Mucosa of gallbladder (tissue), 1 donor: ENCODE measurements at regions not wholly inside any gene's neighbourhood (a gene's known extent, or its start where the extent isn't known, plus 50 kb on each side); places are given as distances from the start of the nearest gene placed in this dataset.
"Not testable (repeated sequence)": the region's sequence is repeated elsewhere in the genome, so short reads cannot be mapped to it uniquely, and the experiment has no call there.

Source experiments
- DNase-seq: peaks from one replicate; pipeline ENCODE4 v3.0.0-alpha.2; 2020; ENCODE audit warnings: low spot score
- donor health status: DM: no; HTN: no; CAD: no.

- no peak for DNase-seq
Observed at GRCh38 chr2:136715146-136715545, 50.2 kb upstream of the THSD7B start.

GRCh38 chr2:136714452-136714951 lies 50.8 kb upstream of the THSD7B start:
- no peak for DNase-seq

DNA sequence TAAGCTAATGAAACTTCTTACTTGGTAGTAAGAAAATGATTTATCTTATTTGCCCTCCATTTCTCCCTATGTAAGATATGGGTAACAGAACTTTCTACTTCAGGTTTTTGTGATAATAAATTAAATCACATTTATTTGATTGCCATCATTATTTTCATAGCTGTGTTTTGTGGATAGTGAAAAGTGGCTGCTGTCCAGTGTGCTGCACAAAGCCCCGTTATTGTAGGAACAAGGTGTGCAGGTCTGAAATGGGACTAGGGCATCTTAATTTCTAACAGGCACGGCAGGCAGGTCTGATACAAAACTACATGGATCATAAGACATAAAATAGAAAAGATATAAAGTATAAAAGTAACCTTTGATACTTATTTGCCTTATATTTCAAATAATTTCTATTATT lies 51.6 kb upstream of the THSD7B start:
- DNase-seq, result no peak

DNA sequence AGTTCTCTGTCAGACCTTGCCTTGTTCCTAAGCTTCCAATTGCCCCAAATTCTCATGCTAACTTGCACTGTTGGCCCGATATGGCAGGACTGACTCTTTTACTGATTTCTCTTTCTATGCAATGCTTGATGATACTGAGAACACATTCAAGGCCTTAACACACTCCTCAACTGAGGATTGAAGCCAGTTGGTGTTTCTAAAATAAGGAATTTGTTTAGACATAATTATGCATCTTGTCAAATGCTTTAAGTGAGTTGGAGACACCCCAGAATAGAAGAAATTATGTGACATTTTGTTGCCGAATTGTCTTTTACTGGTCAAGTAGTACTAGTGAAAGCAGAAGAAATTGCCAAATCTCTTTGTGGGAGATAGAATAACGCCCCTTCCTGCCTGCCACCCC lies 60.0 kb upstream of the THSD7B start:
- no peak for DNase-seq

- no peak for DNase-seq
Observed at GRCh38 chr2:136703214-136703613, 62.1 kb upstream of the THSD7B start.

DNA sequence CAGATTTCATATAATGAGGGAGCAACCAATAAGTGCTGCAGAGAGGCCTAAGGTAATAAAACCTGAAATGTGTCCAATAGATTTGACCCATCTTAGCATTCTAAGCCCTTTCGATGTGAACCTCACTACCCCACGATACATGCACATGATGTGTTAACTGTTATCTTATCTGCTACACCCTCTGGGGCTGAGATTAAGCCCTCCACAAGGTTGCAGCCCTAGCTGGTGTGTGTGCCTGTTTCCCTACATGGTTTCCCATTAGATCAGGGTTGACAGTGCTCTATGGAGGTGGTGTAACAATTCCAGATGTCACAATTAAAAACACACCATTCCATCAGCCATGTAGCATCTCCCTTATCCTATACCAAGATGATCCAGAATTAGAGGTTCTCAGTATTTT lies 68.9 kb upstream of the THSD7B start:
- no peak for DNase-seq

GRCh38 chr2:136693966-136694365 lies 71.4 kb upstream of the THSD7B start:
- DNase-seq, result no peak

- not testable (repeated sequence) for DNase-seq
Observed at GRCh38 chr2:136680079-136680478, 85.3 kb upstream of the THSD7B start.

GRCh38 chr2:136665736-136666135 lies 99.6 kb upstream of the THSD7B start:
- DNase-seq, result no peak

DNA sequence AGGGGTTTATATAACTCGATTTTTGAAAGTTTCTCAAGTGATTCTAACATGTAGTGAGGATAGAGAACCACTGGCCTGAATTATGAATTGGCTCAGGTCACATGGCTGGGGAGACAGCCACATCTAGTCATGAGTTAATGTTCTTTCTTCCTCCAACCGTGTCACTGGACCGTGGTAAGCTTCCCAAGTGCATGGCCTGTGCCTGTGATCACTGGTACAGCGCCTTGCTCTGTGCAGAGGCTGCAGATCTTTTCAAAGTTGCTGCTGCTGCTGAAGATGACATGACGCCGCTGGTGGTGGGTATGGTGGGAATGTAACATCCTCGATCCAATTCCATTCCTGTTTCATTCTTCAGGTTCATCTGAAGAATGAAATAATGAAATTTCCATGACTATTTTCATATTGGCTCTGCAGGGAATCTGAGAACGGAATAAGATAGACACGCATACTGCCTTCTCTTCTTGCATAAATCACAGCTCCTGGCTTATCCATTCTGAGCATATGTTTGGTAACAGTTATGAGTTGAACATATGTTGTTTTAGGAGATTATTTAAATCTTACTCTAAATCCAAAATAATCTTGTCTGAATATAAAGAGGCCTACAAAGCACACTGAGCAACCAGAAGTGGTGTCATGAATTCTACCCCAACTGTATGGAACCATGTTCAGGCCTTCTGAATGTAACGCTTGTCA lies 100.5 kb upstream of the THSD7B start:
- DNase-seq, result no peak

DNA sequence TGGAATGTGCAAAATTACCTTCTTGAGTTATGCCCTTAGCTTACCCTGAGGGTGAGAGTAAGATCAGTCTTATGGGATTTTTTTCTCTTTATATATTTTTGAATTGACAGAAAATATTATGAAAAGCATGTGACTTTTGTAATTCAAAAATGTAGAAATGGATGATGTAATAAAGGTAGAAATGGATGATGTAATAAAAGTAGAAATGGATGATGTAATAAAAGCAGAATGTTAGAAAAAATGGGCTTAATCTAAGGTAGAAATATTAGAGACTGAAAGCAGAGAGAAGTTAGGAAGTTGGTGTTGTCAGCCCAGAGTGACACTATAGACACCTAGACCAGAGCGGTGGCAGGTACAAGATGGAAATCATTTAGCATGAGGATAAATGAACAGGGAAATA lies 107.1 kb upstream of the THSD7B start:
- DNase-seq, result no peak

- DNase-seq, result no peak
Observed at GRCh38 chr2:136653861-136654260, 111.5 kb upstream of the THSD7B start.

- DNase-seq, result no peak
Observed at GRCh38 chr2:136651456-136652010, 113.8 kb upstream of the THSD7B start.

- DNase-seq, result no peak
Observed at GRCh38 chr2:136647039-136647438, 118.3 kb upstream of the THSD7B start.

DNA sequence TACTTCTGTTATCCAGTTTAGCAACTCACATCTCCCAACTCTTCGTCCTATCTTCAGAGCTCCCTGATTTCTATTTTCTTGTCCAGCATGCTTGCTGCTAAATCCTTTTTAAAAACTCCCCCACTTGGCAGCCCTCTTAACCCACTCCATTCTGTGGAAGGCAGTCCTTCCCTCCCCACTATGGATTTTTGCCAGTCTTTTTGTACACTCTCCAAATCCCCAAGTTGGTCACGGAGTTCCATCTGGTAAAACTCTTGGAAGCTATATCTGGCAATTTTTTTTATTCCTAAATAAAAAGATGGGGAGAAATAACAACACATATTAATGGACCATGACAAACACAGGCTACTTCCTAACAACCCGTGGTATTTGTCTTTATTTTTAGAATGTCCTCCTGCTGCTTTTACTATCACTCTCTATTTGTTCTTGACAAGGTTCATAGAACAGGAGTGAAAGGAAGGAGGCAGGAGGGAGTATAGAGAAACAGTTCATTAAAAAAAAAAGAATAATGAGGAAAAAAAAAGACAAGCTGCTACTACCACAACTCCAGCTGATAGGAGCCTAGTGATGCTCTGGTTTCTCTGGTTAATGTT lies 120.0 kb upstream of the THSD7B start:
- DNase-seq, result no peak

DNA sequence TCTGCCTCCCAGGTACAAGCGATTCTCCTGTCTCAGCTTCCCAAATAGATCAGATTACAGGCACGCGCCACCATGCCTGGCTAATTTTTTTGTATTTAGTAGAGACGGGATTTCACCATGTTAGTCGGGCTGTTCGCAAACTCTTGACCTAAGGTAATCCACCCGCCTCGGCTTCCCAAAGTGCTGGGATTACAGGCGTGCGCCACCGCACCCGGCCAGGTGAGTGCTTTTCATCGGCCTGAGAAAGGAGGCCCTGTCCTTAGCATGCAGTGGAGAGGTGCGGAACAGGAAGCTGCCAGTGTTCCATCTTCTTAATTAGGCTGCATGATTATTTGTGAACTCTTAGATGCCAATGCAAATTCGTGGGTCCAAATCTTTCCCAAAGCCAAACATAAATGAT lies 125.7 kb upstream of the THSD7B start:
- DNase-seq, result no peak

- DNase-seq, result no peak
Observed at GRCh38 chr2:136638193-136638592, 127.2 kb upstream of the THSD7B start.

DNA sequence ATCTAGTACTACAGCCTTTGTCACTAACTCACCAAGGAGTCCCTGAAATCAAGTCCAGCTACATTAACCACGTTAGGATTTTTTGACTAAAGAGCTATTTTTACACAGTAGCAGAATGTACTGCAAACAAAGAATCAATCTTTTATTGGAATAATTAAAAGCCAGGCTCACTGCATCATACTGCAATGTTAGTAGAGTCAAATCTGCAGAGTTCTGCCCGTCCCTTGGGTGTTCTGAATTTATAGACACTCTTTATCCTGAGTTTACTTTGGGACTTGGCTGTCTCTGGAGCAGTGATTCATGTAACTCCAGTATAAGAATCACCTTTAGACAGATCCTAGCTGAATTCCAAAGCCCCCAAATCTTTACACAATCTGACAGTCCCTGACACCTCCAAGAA lies 127.9 kb upstream of the THSD7B start:
- no peak for DNase-seq

DNA sequence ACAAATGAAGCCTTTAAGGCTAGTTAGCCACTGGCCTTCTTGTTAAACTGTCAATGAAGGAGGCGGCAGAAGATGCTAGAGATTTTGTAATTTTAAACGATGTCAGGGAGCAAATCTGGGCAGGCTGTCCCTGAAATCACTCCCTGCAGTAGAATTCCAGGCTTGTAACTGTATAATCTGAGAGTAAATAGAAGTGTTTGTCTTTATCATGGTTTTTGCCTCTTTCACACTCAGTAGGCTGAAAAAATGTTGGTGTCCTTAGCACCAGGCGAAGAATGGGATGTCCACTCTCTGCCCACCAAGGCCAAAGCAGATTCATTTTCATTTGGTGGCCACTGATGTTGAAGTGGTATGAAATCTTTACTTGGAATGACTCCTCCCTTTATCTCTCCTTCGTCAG lies 136.9 kb upstream of the THSD7B start:
- no peak for DNase-seq

GRCh38 chr2:136613096-136613495 lies 152.2 kb upstream of the THSD7B start:
- DNase-seq, result no peak

DNA sequence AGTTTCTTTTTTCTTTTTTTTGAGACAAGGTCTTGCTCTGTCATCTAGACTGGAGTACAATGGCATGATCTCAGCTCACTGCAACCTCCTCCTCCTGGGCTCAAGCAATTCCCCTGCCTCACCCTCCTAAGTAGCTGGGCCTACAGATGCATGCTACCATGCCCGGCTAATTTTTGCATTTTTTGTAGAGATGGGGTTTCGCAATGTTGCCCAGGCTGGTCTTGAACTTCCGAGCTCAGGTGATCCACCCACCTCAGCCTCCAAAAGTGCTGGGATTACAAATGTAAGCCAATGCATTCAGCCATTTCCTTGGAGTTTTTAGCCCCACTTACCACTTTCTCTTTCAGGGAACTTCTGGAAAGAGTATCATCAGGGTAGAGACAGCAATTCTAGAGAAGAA lies 153.3 kb upstream of the THSD7B start:
- DNase-seq, result no peak

DNA sequence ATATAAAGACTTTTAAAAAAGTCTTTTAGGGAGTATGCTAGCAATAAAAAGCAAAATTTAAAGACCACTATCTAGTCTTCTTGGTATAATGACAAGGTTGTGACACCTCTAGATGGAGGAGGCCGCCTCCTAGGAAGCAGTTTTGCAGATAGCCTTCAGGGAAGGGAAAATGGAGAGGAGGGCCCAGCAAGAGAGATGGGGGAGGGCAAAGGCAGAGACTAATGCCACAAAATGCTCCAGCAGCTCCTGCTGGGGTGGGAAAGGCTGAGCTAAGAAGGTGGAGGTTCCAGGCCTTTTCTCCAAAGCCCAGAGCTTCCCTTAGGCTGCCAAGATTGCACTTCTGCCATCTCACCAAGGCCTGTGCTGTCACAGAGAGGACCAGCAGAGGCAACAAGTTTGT lies 153.9 kb upstream of the THSD7B start:
- DNase-seq, result no peak

DNA sequence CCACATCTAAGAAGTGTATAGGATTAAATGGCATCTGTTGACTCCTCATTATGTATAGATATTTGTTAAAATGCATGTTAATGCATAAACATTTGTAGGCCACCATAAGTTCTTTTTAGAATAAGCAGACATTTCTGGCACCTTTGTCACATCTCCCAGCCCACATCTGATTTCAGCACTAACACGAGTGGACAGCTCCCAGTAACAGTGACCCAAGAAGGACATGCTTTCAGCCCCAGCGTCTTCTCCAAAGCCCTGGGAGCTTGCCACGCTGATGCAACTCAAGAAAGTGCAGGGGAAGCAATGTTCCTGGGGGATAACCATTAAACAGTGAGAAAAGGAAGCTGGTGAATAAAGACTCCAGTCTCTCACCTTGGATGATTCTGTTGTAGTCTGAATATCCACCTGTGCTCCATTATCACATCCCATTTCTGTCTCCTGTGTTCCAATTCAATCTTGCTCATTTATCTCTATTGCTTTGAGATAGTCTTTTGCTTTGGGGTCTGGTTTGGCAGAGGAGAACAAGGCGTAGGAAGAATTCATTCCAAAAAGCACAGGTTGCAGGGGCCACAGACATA lies 182.6 kb upstream of the THSD7B start:
- peak; percentile 43 for DNase-seq
